Trophoblast cell (in vitro differentiated cells and primary cell): ENCODE measurements at regions not wholly inside any gene's neighbourhood (a gene's known extent, or its start where the extent isn't known, plus 50 kb on each side); places are given as distances from the start of the nearest gene placed in this dataset.

ENCODE experiments used
- DNase-seq, 2 donors: peaks; one replicate each; pipeline ENCODE4 v3.0.0-alpha.2; 2016
- H2AFZ ChIP-seq: 2 replicates; pipeline ENCODE4 v1.6.1; 2013; ENCODE audit warnings: low read length, moderate library complexity, mild to moderate bottlenecking; ENCODE audit not compliant: insufficient read depth, poor library complexity
- H2AK5ac ChIP-seq: 2 replicates; pipeline ENCODE4 v1.6.1; 2013; ENCODE audit warnings: mild to moderate bottlenecking, low read length
- H2BK120ac ChIP-seq: 2 replicates; pipeline ENCODE4 v1.6.1; 2013; ENCODE audit warnings: low read length, mild to moderate bottlenecking, moderate library complexity; ENCODE audit not compliant: insufficient read depth, poor library complexity
- H2BK12ac ChIP-seq: 2 replicates; pipeline ENCODE4 v1.6.1; 2013; ENCODE audit warnings: mild to moderate bottlenecking, low read length, moderate library complexity
- H2BK5ac ChIP-seq: 2 replicates; pipeline ENCODE4 v1.6.1; 2013; ENCODE audit warnings: low read length, low read depth, moderate library complexity, mild to moderate bottlenecking; ENCODE audit not compliant: poor library complexity
- H3K14ac ChIP-seq: 2 replicates; pipeline ENCODE4 v1.6.1; 2013; ENCODE audit warnings: mild to moderate bottlenecking, low read length
- H3K18ac ChIP-seq: 2 replicates; pipeline ENCODE4 v1.6.1; 2013; ENCODE audit warnings: mild to moderate bottlenecking, low read length
- H3K23ac ChIP-seq: 2 replicates; pipeline ENCODE4 v1.6.1; 2013; ENCODE audit warnings: low read length
- H3K27ac ChIP-seq: 2 replicates; pipeline ENCODE4 v1.5.1; 2013; ENCODE audit warnings: low read depth, mild to moderate bottlenecking, inconsistent platforms, low read length, moderate library complexity
- H3K27me3 ChIP-seq: 2 replicates; pipeline ENCODE4 v1.6.1; 2013; ENCODE audit warnings: inconsistent platforms, mild to moderate bottlenecking, low read length, moderate library complexity; ENCODE audit not compliant: insufficient read depth
- H3K36me3 ChIP-seq, 2 experiments: 1 replicate in 1 of 2; 2 replicates in 1 of 2; pipeline ENCODE4 v1.6.1; 2013; ENCODE audit warnings: low read length in 2 of 2, mild to moderate bottlenecking in 2 of 2, moderate library complexity in 1 of 2; ENCODE audit not compliant: insufficient read depth in 2 of 2, control insufficient read depth in 1 of 2
- H3K4ac ChIP-seq: 2 replicates; pipeline ENCODE4 v1.6.1; 2013; ENCODE audit warnings: low read depth, mild to moderate bottlenecking, low read length, moderate library complexity
- H3K4me1 ChIP-seq, 2 experiments: 1 replicate in 1 of 2; 2 replicates in 1 of 2; pipeline ENCODE4 v1.6.1; 2013; ENCODE audit warnings: low read length in 2 of 2, mild to moderate bottlenecking in 2 of 2, moderate library complexity in 1 of 2; ENCODE audit not compliant: insufficient read depth in 2 of 2, control insufficient read depth in 1 of 2
- H3K4me2 ChIP-seq: 2 replicates; pipeline ENCODE4 v1.6.1; 2013; ENCODE audit warnings: inconsistent platforms, mild to moderate bottlenecking, low read length, moderate library complexity
- H3K4me3 ChIP-seq: 2 replicates; pipeline ENCODE4 v1.5.1; 2013; ENCODE audit warnings: mild to moderate bottlenecking, low read depth, low read length, inconsistent platforms
- H3K79me1 ChIP-seq: one replicate; pipeline ENCODE4 v1.6.1; 2013; ENCODE audit warnings: low read length
- H3K79me2 ChIP-seq: 2 replicates; pipeline ENCODE4 v1.6.1; 2013; ENCODE audit warnings: low read length, mild to moderate bottlenecking; ENCODE audit not compliant: control insufficient read depth, insufficient read depth, poor library complexity
- H3K9ac ChIP-seq: 2 replicates; pipeline ENCODE4 v1.6.1; 2013; ENCODE audit warnings: mild to moderate bottlenecking, low read length
- H3K9me3 ChIP-seq: 2 replicates; pipeline ENCODE4 v1.6.1; 2013; ENCODE audit warnings: low read depth, mild to moderate bottlenecking, control low read depth, inconsistent platforms, low read length; ENCODE audit not compliant: insufficient read depth
- H4K12ac ChIP-seq: 2 replicates; pipeline ENCODE4 v1.6.1; 2013; ENCODE audit warnings: low read depth, mild to moderate bottlenecking, low read length, moderate library complexity
- H4K8ac ChIP-seq: 2 replicates; pipeline ENCODE4 v1.6.1; 2013; ENCODE audit warnings: low read depth, mild to moderate bottlenecking, low read length, moderate library complexity
- H4K91ac ChIP-seq: one replicate; pipeline ENCODE4 v1.6.1; 2013; ENCODE audit warnings: low read depth, mild to moderate bottlenecking, low read length, moderate library complexity
- WGBS: extraction: QIAGEN DNeasy Blood & Tissue Kit; methylation state at CpG from one replicate; pipeline ENCODE4 v1.1.7; 2013; ENCODE audit warnings: missing lambda C conversion rate; ENCODE audit not compliant: insufficient read length, insufficient coverage; ENCODE audit errors: extremely low coverage; 5-methylcytosine and 5-hydroxymethylcytosine counted together

DNA sequence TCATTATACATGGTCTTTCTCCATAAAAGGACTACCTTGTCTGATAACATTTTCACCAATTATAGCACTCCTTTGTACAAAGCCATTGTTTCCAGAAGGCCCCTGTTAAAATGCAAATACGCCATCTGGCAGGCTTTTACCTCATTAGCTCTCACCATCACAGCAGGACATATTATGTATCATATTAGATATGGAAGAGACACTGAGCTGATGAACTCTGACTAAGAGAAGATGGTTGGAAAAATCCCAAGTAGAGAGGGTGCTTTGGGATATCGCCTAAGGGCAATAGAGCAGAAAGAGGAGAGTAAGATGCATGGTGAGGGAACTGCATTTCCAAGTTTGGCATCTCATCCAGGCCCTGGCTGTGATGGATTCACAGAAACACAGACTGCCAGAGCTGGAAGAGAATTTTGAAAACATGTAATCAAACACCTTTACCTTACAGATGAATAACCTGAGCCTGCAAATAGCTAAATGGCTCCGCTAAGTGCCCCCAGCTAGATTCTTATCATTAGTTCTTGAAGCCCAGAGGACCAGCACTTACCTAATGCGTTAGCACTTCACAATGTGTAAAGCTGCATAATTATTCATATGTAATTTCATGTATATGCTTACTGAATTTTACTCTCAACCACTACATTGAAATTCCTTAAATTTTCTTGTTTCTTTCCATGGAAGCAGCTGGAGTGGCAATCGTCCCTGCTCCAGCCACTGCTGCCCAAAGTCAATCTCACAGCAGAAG, 393.6 kb upstream of the IZUMO3 start:
- H2BK120ac ChIP-seq, result no peak overlapping the region
- no peak overlapping the region for H2BK12ac ChIP-seq
- H4K91ac ChIP-seq, result no peak overlapping the region
- H3K27me3 ChIP-seq, result no peaks in the 10 kb centered on the region
- no peak overlapping the region for H4K12ac ChIP-seq
- peak; percentile 9 to 56 for DNase-seq
- no peaks in the 10 kb centered on the region for H3K9me3 ChIP-seq
- H2BK5ac ChIP-seq, result no peak overlapping the region
- no peaks in the 10 kb centered on the region for H3K36me3 ChIP-seq
- H3K4me3 ChIP-seq, result no peak overlapping the region
- no peaks in the 10 kb centered on the region for H3K79me1 ChIP-seq
- H3K4me1 ChIP-seq, result no peaks in the 10 kb centered on the region
- no peak overlapping the region for H3K18ac ChIP-seq
- peak overlapping the region; percentile 39 for H3K4me2 ChIP-seq
- H2AFZ ChIP-seq, result no peak overlapping the region
- whole genome bisulfite sequencing, result no CpG with 5 or more reads among the region's 5 CpGs
- H3K14ac ChIP-seq, result no peak overlapping the region
- H2AK5ac ChIP-seq, result no peak overlapping the region
- H3K79me2 ChIP-seq, result no peaks in the 10 kb centered on the region
- no peak overlapping the region for H3K4ac ChIP-seq
- H3K27ac ChIP-seq, result no peak overlapping the region
- H3K23ac ChIP-seq, result no peak overlapping the region
- no peak overlapping the region for H3K9ac ChIP-seq
- H4K8ac ChIP-seq, result no peak overlapping the region

DNA sequence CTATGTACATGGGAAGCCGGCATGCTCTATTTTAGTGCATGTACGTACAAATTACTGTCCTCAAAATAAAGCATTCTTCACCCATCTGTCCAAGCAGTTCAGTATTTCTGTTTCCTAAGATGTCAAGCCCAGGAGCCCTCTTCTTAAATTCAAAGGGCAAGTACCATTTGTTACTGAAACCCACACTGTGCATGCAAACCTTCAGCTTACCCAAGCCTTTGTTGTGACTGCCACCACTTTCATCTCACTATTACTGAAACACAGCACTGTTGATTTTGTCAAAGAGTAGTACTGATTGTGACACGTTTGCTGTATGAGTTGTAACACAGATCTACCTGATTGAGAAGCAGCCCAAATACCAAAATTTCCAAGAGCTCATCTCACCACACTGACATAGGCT, 390.4 kb upstream of the IZUMO3 start:
- H3K79me2 ChIP-seq, result no peaks in the 10 kb centered on the region
- no peak overlapping the region for H4K12ac ChIP-seq
- H3K9ac ChIP-seq, result no peak overlapping the region
- no peaks in the 10 kb centered on the region for H3K27me3 ChIP-seq
- H2AK5ac ChIP-seq, result no peak overlapping the region
- no peak overlapping the region for H3K4me2 ChIP-seq
- no peak overlapping the region for H3K14ac ChIP-seq
- H3K36me3 ChIP-seq, result no peaks in the 10 kb centered on the region
- no peak overlapping the region for H3K27ac ChIP-seq
- no CpG with 5 or more reads among the region's 3 CpGs for WGBS
- H2BK120ac ChIP-seq, result no peak overlapping the region
- no peaks in the 10 kb centered on the region for H3K79me1 ChIP-seq
- no peak overlapping the region for H2AFZ ChIP-seq
- H2BK12ac ChIP-seq, result no peak overlapping the region
- H3K4me1 ChIP-seq, result no peaks in the 10 kb centered on the region
- no peak overlapping the region for H3K18ac ChIP-seq
- H4K91ac ChIP-seq, result no peak overlapping the region
- H2BK5ac ChIP-seq, result no peak overlapping the region
- H4K8ac ChIP-seq, result no peak overlapping the region
- H3K23ac ChIP-seq, result no peak overlapping the region
- peak in 1 of 2 donors; percentile 65 for DNase-seq
- no peak overlapping the region for H3K4me3 ChIP-seq
- no peaks in the 10 kb centered on the region for H3K9me3 ChIP-seq
- no peak overlapping the region for H3K4ac ChIP-seq

DNA sequence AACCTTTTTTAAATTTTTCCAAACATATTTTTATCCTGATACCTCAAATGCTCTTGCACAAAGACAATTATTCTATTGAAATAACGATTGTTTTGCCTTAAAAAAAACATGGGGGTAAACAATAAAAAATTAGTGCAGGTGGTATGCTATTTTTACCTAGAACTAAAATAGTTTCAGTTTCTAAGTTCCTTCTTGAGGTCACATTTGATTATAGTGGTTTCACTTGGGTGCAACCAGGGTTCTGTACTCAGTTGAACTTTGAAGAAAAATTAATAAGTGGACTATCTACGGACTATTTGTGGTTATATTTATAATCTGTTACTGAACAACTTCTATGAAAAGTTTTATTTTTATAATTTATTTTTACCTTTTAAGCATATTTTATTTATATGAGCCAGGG, 387.1 kb upstream of the IZUMO3 start:
- no peak overlapping the region for H3K4ac ChIP-seq
- no peak overlapping the region for H3K4me2 ChIP-seq
- H3K9me3 ChIP-seq, result no peaks in the 10 kb centered on the region
- no peaks in the 10 kb centered on the region for H3K27me3 ChIP-seq
- H2AFZ ChIP-seq, result no peak overlapping the region
- no peaks in the 10 kb centered on the region for H3K79me1 ChIP-seq
- no peak overlapping the region for H3K9ac ChIP-seq
- H3K4me3 ChIP-seq, result no peak overlapping the region
- H3K4me1 ChIP-seq, result no peaks in the 10 kb centered on the region
- no peak overlapping the region for H4K12ac ChIP-seq
- H2AK5ac ChIP-seq, result no peak overlapping the region
- H3K14ac ChIP-seq, result no peak overlapping the region
- H4K91ac ChIP-seq, result no peak overlapping the region
- no peak overlapping the region for H2BK5ac ChIP-seq
- WGBS, result no CpG with 5 or more reads among the region's 2 CpGs
- no peak overlapping the region for H2BK120ac ChIP-seq
- no peak for DNase-seq
- H3K27ac ChIP-seq, result no peak overlapping the region
- H4K8ac ChIP-seq, result no peak overlapping the region
- H3K79me2 ChIP-seq, result no peaks in the 10 kb centered on the region
- no peak overlapping the region for H2BK12ac ChIP-seq
- no peaks in the 10 kb centered on the region for H3K36me3 ChIP-seq
- H3K23ac ChIP-seq, result no peak overlapping the region
- no peak overlapping the region for H3K18ac ChIP-seq

DNA sequence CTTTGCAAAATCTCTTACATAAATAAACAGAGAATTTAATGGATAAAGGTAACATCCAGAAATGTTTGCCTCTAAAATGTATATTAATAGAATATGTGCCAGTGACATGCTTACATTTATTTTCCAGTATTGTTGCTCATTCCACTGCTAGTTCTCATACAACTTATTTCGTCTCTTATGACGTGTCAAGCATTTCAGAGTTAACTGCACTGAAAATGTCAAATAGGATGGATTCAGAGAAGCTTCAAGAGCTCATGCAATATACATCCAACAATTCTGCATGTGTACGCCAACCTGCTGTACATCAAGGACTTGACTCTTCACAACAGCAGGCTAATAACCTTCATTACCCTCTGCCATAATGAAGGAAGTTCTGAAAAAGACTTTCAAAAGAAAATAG, 386.2 kb upstream of the IZUMO3 start:
- no peak overlapping the region for H4K8ac ChIP-seq
- H4K91ac ChIP-seq, result no peak overlapping the region
- H2AFZ ChIP-seq, result no peak overlapping the region
- no peaks in the 10 kb centered on the region for H3K79me1 ChIP-seq
- H3K4me3 ChIP-seq, result no peak overlapping the region
- H3K9me3 ChIP-seq, result no peaks in the 10 kb centered on the region
- no peak overlapping the region for H2BK12ac ChIP-seq
- H3K14ac ChIP-seq, result no peak overlapping the region
- H2AK5ac ChIP-seq, result no peak overlapping the region
- no peaks in the 10 kb centered on the region for H3K27me3 ChIP-seq
- H3K79me2 ChIP-seq, result no peaks in the 10 kb centered on the region
- H3K36me3 ChIP-seq, result no peaks in the 10 kb centered on the region
- H3K4ac ChIP-seq, result no peak overlapping the region
- no peak overlapping the region for H2BK120ac ChIP-seq
- no peaks in the 10 kb centered on the region for H3K4me1 ChIP-seq
- H2BK5ac ChIP-seq, result no peak overlapping the region
- H3K9ac ChIP-seq, result no peak overlapping the region
- no peak for DNase-seq
- no peak overlapping the region for H3K4me2 ChIP-seq
- no peak overlapping the region for H4K12ac ChIP-seq
- H3K18ac ChIP-seq, result no peak overlapping the region
- H3K23ac ChIP-seq, result no peak overlapping the region
- H3K27ac ChIP-seq, result no peak overlapping the region
- WGBS, result no CpG with 5 or more reads among the region's 3 CpGs
